Smooth muscle cell (in vitro differentiated cells): ENCODE measurements at regions not wholly inside any gene's neighbourhood (a gene's known extent, or its start where the extent isn't known, plus 50 kb on each side); places are given as distances from the start of the nearest gene placed in this dataset.

Experiments used
- DNase-seq: peaks from one replicate; lab custom pipeline; 2025; ENCODE audit not compliant: unreplicated experiment; lab: John Stamatoyannopoulos, UW
- H2AFZ ChIP-seq: fragments of 200-600 bp; sonication (generic); 2 replicates; pipeline ENCODE4 v1.6.0; 2016; ENCODE audit warnings: antibody characterized with exemption, low read depth, mild to moderate bottlenecking
- H3F3A ChIP-seq: fragments of 200-600 bp; sonication (generic); 2 replicates; pipeline ENCODE4 v1.6.0; 2017; ENCODE audit warnings: antibody characterized with exemption, low read depth
- H3K27ac ChIP-seq: fragments of 200-600 bp; sonication (generic); 2 replicates; pipeline ENCODE4 v1.5.1; 2016; ENCODE audit warnings: low read depth, mild to moderate bottlenecking
- H3K27me3 ChIP-seq: fragments of 200-600 bp; sonication (generic); 2 replicates; pipeline ENCODE4 v1.6.1; 2016; ENCODE audit warnings: low read depth, mild to moderate bottlenecking
- H3K36me3 ChIP-seq: fragments of 200-600 bp; sonication (generic); 2 replicates; pipeline ENCODE4 v1.5.1; 2016; ENCODE audit warnings: low read depth
- H3K4me1 ChIP-seq: fragments of 200-600 bp; sonication (generic); 2 replicates; pipeline ENCODE4 v1.5.1; 2016; ENCODE audit warnings: low read depth
- H3K4me2 ChIP-seq: fragments of 200-600 bp; sonication (generic); 2 replicates; pipeline ENCODE4 v1.6.0; 2016; ENCODE audit warnings: mild to moderate bottlenecking
- H3K4me3 ChIP-seq: fragments of 200-600 bp; sonication (generic); 2 replicates; pipeline ENCODE4 v1.5.1; 2016; ENCODE audit warnings: mild to moderate bottlenecking
- H3K79me2 ChIP-seq: fragments of 200-600 bp; sonication (generic); 2 replicates; pipeline ENCODE4 v1.6.0; 2016; ENCODE audit warnings: low read depth, mild to moderate bottlenecking
- H3K9ac ChIP-seq: fragments of 200-600 bp; sonication (generic); 2 replicates; pipeline ENCODE4 v1.6.0; 2016; ENCODE audit warnings: low read depth
- H3K9me3 ChIP-seq: fragments of 200-600 bp; sonication (generic); replicated peaks from 2 replicates; pipeline ENCODE4 v1.5.1; 2016; ENCODE audit warnings: low read depth
- H4K20me1 ChIP-seq: fragments of 200-600 bp; sonication (generic); 2 replicates; pipeline ENCODE4 v1.6.0; 2016; ENCODE audit warnings: low read depth
- WGBS: methylation state at CpG from one replicate; pipeline ENCODE4 v1.1.7; 2016; ENCODE audit warnings: low lambda C conversion rate; 5-methylcytosine and 5-hydroxymethylcytosine counted together
- TF ChIP-seq, protein P1 (sequence below): fragments of 200-600 bp; sonication (generic); IDR thresholded peaks from 2 replicates; pipeline ENCODE4 v1.5.1; 2017; ENCODE audit warnings: borderline replicate concordance, mild to moderate bottlenecking, antibody characterized with exemption; ENCODE audit not compliant: insufficient read depth, poor library complexity, severe bottlenecking

DNA sequence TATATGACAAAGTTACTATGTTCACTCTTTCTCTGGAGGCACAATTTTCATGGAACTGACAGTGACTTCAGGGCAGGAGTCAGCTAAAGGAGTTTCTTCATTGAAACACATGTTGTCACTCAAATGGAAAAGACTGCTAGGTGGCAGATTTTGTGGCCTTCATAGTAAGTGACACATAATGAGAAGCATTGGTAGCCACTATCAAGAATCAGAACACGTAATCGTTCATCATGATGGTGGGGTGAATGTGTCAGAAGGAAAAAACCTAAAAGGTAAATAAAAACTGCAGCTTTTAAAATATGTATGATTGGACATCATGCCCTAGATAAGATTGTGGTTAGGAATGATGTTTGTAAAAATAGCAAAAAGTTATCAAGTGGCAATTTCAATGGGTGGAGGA lies 1491.0 kb downstream of the SI start:
- Histone ChIP-seq H3K4me3 (no peak overlapping the region), H3K27ac (no peak overlapping the region), H3K79me2 (no peaks in the 10 kb centered on the region), H3K9me3 (no peaks in the 10 kb centered on the region), H4K20me1 (no peaks in the 10 kb centered on the region), H3K9ac (no peak overlapping the region), H2AFZ (no peak overlapping the region), H3F3A (no peaks in the 10 kb centered on the region), H3K4me2 (no peak overlapping the region), H3K36me3 (no peaks in the 10 kb centered on the region), H3K4me1 (no peaks in the 10 kb centered on the region), H3K27me3 (no peaks in the 10 kb centered on the region)
- TF ChIP-seq, protein P1, sequence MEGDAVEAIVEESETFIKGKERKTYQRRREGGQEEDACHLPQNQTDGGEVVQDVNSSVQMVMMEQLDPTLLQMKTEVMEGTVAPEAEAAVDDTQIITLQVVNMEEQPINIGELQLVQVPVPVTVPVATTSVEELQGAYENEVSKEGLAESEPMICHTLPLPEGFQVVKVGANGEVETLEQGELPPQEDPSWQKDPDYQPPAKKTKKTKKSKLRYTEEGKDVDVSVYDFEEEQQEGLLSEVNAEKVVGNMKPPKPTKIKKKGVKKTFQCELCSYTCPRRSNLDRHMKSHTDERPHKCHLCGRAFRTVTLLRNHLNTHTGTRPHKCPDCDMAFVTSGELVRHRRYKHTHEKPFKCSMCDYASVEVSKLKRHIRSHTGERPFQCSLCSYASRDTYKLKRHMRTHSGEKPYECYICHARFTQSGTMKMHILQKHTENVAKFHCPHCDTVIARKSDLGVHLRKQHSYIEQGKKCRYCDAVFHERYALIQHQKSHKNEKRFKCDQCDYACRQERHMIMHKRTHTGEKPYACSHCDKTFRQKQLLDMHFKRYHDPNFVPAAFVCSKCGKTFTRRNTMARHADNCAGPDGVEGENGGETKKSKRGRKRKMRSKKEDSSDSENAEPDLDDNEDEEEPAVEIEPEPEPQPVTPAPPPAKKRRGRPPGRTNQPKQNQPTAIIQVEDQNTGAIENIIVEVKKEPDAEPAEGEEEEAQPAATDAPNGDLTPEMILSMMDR = no peak
- 98% methylated on average over 2 of the region's 2 CpGs for WGBS
- no peak for DNase-seq

DNA sequence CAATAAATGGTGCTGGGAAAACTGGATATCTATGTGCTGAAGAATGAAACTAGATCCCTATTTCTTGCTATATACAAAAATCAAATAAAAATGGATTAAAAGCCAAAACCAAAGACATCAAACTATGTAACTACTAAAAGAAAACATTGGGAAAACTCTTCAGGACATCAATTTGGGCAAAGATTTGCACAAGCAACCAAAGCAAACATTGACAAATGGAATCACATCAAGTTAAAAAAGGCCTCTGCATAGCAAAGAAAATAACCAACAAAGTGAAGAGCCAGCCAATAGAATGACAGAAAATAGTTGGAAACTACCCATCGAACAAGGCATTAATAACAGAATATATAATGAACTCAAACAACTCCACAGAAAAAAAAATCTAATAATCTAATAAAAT lies 1495.3 kb downstream of the SI start:
- TF ChIP-seq, protein P1 = no peak
- Histone ChIP-seq H3K4me2 (no peak overlapping the region), H3K4me1 (no peaks in the 10 kb centered on the region), H3K4me3 (no peak overlapping the region), H3K27ac (no peak overlapping the region), H2AFZ (no peak overlapping the region), H3K36me3 (no peaks in the 10 kb centered on the region), H3K27me3 (no peaks in the 10 kb centered on the region), H3K9ac (no peak overlapping the region), H3K79me2 (no peaks in the 10 kb centered on the region), H4K20me1 (no peaks in the 10 kb centered on the region), H3K9me3 (no peaks in the 10 kb centered on the region), H3F3A (no peaks in the 10 kb centered on the region)
- no peak for DNase-seq
- 94% methylated on average over 1 of the region's 1 CpG for WGBS

DNA sequence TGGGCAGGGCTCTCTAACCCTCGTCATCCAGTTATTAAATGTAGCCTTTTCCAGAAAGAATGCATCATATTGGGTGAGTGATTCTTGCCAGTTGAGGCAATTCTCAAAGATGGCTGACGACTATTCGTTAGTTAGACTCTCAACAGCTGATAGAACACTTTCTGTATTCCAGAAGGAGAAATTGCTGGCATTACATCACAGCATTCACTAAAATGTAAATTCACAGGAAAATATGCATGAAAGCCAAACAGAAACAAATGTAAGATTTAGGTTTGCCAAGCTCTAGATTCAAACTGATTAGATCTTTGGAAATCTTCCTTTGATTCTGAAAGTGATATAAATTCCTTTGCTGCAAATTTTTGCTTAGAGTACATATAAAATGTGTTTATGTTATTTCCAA lies 1501.0 kb downstream of the SI start:
- Histone ChIP-seq H3K9ac (no peak overlapping the region), H3F3A (no peaks in the 10 kb centered on the region), H3K4me1 (no peaks in the 10 kb centered on the region), H3K4me3 (no peak overlapping the region), H3K4me2 (no peak overlapping the region), H3K27me3 (no peaks in the 10 kb centered on the region), H4K20me1 (no peaks in the 10 kb centered on the region), H2AFZ (no peak overlapping the region), H3K27ac (no peak overlapping the region), H3K9me3 (no peaks in the 10 kb centered on the region), H3K79me2 (no peaks in the 10 kb centered on the region), H3K36me3 (no peaks in the 10 kb centered on the region)
- TF ChIP-seq, protein P1 = no peak
- WGBS = 93% methylated on average over 3 of the region's 3 CpGs
- DNase-seq = no peak

DNA sequence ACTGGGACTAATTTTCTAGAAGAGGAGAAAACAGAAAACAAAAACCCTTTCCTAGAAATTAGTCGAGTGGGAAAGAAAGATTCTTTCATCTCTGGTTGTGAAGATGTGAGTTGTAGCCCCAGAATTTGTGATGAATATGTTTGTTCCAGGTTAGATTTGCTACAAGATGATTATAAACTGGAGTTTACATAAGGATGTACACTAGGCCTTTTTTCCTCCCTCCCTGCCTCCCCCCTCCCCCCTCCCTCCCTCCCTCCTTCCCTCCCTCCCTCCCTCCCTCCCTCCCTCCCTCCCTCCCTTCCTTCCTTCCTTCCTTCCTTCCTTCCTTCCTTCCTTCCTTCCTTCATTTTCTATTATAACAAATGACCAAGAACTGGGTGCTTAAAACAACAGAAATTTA lies 1502.0 kb downstream of the SI start:
- TF ChIP-seq, protein P1 = no peak
- no peak for DNase-seq
- Histone ChIP-seq H3F3A (no peaks in the 10 kb centered on the region), H3K36me3 (no peaks in the 10 kb centered on the region), H3K9me3 (no peaks in the 10 kb centered on the region), H3K27ac (no peak overlapping the region), H3K9ac (no peak overlapping the region), H3K4me3 (no peak overlapping the region), H3K4me2 (no peak overlapping the region), H4K20me1 (no peaks in the 10 kb centered on the region), H3K4me1 (no peaks in the 10 kb centered on the region), H3K27me3 (no peaks in the 10 kb centered on the region), H2AFZ (no peak overlapping the region), H3K79me2 (no peaks in the 10 kb centered on the region)
- WGBS = 83% methylated on average over 1 of the region's 1 CpG
